ENCODE measurements at regions not wholly inside any gene's neighbourhood (a gene's known extent, or its start where the extent isn't known, plus 50 kb on each side); places are given as distances from the start of the nearest gene placed in this dataset.

DNA sequence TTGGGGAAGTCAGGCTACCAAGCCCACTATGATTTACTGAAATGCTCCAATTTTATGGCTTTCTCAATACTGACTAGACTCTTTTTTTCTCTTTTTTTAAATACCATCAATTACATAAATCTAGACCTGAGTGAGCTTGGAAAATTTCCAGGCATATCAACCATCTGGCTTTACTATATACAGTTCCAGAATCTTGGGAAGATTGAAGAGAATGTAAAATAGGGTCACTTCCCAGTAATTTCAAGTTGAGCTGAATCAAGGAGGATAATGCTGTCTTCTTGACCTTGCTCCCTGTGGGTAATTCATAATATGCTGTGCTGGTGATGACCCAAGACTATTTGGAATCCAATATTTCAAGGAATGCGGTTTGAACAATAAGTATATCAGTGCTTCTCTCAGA lies 108.1 kb downstream of the MAP3K21 start:
- no peak for DNase-seq (ENCODE audit: low read depth)
- in situ Hi-C loops (cut with HindIII; ENCODE audit: low pct_unique_long_range_greater_than_20kb, low sequenced_read_pairs), result no loop called here

DNA sequence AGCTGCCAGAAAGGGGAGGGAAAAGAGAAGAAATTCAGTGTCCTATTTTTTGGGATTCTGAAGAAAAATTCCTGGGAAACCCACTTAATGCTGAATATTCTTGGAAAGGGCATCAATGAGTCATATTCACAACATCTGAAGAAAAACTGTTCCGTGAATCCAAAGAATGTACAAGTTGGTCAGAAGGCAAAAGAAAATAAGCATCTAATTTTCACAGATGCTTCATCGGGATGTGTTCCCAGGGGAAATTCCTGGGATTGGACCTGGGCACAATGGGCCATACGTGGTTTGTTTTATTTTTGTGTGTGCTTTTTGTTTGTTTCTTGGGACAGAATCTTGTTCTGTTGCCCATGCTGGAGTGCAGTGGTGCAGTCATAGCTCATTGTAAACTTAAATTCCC lies 112.2 kb downstream of the MAP3K21 start:
- DNase-seq (ENCODE audit: low read depth), result peak; percentile 5
- in situ Hi-C loops (cut with HindIII; ENCODE audit: low pct_unique_long_range_greater_than_20kb, low sequenced_read_pairs), result no loop called here

DNA sequence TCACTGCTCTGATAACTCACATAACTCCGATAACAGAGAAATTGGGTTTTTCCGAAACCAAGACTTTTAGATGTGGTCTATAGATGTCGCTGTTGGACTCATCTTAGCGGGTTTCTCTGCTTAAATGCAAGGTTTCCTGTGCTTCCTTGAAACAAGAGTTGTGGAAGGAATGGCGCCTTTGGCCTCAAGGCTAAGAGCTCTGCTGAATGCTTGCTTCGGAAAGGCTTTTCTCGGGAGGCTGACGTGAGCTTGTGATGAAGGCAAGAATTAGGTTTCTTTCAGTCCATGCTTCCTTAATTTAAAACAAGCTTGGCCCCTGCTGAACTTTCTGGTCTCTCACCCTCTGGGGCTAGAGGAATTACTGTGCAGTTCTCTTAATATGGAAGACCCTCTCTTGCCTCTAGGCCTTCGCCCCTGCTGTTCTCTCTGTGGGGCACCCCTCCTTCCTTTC lies 113.5 kb downstream of the MAP3K21 start:
- peak; percentile 67 for DNase-seq (ENCODE audit: low read depth)
- in situ Hi-C loops (cut with HindIII; ENCODE audit: low pct_unique_long_range_greater_than_20kb, low sequenced_read_pairs), result no loop called here

DNA sequence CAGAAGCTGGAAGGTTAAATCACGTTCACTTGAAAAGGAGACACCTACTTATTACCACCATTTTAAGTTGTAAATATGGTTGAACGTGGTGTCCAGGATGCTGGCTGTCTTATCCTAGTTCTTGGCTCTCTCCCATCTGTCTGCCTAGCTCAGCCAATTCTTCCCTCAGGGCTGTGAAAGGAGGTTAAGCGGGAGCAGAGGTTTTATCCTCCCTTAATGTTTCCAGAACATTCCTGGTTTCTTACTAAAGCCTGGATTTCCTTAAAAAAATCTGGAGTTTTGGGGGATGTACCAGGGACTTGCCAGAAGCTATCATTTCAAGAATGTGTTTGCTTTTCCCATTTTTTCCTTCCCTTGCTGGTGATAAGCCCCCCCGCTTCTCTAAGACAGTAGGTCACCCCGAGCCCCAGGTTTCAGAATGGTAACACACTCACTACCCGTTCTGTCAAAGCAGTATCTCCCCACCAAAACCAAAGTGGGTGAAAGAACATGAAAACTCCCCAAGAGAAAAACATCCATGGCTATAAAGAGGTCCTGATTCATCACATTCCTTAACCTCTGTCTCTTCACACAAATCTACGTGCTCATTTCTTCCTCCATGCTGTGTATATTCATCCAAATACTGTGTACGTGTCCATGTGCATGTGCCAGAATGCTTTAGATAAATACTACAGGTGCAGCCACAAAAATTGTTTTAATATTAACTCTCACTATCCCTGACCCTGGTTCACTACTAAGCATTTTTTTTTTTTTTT lies 114.7 kb downstream of the MAP3K21 start:
- DNase-seq (ENCODE audit: low read depth), result no peak
- in situ Hi-C loops (cut with HindIII; ENCODE audit: low pct_unique_long_range_greater_than_20kb, low sequenced_read_pairs), result no loop called here

DNA sequence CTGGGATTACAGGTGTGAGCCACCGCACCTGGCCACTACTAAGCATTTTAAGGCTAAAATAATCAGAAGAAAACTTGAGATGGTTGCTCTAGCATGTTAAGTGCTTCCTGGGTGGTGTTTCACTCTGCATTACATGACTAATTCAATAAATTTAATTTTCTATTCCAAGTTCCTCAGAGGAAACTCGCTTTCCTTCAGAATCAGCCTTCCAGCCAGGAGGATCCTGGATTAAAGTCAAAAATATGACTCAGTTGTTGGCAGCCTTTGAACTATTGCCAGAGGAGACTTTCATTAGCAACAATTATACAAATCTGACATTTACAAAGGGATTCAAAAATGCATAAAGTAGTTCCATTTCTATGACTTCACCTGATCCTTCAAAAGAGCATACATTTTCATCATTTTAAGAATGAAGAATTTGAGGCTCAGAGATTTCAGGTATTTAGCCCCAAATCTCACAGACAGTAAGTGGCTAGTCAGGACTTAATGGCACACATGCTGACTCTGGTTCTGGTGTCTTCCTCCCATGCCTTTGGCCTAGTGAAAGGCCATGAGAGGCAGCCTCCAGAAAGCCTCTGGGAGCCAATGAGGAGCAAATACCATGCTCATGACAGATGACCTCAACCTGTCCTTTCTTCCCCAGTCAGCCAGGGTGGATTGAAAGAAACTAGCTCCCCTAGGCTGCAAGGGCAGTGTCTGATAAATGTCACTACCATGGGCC lies 115.7 kb downstream of the MAP3K21 start:
- no peak for DNase-seq (ENCODE audit: low read depth)
- in situ Hi-C loops (cut with HindIII; ENCODE audit: low pct_unique_long_range_greater_than_20kb, low sequenced_read_pairs), result no loop called here

DNA sequence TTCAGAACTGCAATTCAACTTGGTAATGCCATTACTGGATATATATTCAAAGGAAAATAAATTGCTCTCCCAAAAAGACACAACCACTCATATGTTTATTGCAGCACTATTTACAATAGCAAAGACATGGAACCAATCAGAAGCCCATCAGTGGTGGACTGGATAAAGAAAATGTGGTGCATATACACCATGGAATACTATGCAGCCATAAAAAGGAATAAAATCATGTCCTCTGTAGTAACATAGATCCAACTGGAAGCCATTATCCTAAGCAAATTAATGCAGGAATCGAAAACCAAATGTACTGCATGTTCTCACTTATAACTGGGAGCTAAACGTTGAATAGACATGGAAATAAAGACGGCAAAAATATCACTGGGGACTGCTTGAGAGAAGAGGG lies 117.0 kb downstream of the MAP3K21 start:
- in situ Hi-C loops (cut with HindIII; ENCODE audit: low pct_unique_long_range_greater_than_20kb, low sequenced_read_pairs), result no loop called here

DNA sequence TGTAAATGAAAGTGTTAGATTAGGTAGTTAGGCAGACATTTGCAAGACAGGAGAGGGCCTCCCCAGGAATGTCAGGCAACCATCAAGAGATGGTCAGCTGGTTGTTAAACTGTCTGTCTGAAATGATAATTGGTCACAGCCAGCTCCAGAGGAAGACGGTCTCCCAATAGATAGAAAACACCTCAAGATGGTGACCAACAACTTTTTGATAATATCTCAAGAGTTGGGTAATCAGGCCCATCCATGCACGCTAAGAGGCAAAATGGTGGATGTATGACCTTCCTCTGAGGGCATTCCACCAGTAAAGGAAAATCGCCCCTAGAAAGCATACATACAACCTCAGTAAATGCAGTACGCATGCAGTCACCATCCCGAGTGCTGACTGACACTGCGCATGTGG lies 118.2 kb downstream of the MAP3K21 start:
- DNase-seq (ENCODE audit: low read depth), result no peak
- in situ Hi-C loops (cut with HindIII; ENCODE audit: low pct_unique_long_range_greater_than_20kb, low sequenced_read_pairs), result no loop called here

More for the DNA sequence above, 117.0 kb downstream of the MAP3K21 start:
- no peak for DNase-seq (ENCODE audit: low read depth)

DNA sequence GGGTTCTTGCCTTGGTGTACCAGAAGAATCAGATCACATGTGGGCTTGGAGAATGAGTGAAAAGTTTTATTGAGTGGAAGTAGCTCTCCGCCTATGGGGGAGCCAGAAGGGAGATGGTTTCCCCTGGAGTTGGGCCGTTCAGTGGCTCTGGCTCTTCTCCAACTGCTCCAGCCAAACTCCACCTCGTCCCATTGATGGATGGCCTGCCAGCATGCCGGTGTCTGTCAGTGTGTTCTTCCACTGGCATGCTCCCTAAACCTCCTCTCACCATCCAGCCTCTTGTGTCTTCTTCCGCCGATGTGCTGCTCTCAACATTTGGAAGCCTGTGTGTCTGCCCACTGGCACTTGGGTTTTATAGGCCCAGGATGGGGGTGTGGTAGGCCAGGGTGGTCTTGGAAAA lies 119.4 kb downstream of the MAP3K21 start:
- in situ Hi-C loops (cut with HindIII; ENCODE audit: low pct_unique_long_range_greater_than_20kb, low sequenced_read_pairs), result no loop called here
- no peak for DNase-seq (ENCODE audit: low read depth)

DNA sequence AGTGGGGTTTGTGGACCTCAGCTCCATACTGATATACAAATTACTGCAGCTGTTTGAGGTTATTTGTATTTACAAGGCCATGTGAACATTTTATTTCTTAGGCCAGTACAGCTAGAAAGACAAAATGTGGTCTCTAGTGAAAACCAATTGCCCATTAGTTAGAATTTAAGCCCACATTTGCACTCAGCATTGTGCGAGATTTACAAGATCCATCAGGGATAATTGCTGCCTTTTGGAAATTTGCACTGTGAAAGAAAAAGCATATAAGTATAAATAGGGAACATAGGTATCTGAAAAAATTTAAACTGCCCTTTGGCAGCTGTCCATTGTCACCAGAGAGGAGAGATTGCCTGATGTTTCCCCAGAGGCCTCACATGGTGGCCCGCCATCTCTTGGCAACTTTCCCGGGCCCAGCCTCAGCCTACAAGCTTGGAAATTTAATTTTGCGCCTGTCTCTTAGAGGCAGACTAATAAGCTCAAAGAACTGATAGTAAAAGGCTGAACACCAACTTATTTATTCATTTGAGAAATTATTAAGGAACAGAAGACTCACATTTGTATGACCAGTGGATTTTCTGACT lies 120.7 kb downstream of the MAP3K21 start:
- in situ Hi-C loops (cut with HindIII; ENCODE audit: low pct_unique_long_range_greater_than_20kb, low sequenced_read_pairs), result no loop called here
- DNase-seq (ENCODE audit: low read depth), result no peak

DNA sequence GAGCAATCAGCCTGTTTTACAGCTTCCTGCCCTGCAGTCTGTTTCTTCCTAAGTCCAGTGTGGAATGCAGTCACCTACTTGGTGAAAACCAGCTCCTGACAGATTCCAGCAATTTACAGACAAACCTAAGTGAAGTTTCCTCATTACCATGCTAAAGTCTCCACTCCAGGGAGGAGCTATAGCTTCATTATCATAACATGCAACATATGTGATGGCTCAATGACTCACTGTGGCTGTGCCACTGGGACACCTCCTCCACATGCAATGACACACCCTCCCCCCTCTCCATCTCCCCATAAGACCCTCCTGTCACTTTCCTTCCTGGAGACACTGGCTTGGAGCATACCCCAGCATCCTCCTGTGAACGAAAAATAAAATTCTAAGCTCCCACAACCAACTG lies 125.2 kb downstream of the MAP3K21 start:
- in situ Hi-C loops (cut with HindIII; ENCODE audit: low pct_unique_long_range_greater_than_20kb, low sequenced_read_pairs), result no loop called here
- no peak for DNase-seq (ENCODE audit: low read depth)

DNA sequence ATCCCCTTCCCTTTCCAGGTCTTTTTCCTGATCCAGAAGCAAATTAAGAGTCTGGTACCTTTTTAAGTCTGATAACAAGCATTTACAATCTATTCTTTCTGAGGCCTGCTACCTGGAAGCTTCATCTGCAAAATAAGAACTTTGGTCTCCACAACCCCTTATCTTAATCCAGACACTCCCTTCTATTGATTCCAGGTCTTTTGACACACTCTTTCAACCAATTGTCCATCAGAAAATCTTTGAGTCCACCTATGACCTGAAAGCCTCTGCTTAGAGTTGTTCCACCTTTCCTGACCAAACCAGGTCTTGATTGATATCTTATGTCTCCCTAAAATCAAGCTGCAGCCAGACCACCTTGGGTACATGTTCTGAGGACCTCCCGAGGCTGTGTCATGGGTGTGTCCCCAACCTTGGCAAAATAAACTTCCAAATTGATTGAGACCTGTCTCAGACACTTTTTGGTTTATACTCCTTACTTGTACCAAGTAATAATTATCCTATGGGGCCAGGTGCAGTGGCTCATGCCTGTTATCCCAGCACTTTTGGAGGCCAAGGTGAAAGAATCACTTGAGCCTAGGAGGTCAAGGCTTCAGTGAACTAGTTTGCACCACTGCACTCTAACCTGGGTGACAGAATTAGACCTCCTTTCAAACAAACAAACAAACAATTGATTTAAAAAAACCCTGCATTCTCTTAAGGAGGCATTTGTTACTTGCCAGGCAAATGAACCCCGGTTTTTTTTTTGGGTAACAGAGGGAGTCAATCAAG lies 126.1 kb downstream of the MAP3K21 start:
- in situ Hi-C loops (cut with HindIII; ENCODE audit: low pct_unique_long_range_greater_than_20kb, low sequenced_read_pairs), result no loop called here
- DNase-seq (ENCODE audit: low read depth), result no peak

DNA sequence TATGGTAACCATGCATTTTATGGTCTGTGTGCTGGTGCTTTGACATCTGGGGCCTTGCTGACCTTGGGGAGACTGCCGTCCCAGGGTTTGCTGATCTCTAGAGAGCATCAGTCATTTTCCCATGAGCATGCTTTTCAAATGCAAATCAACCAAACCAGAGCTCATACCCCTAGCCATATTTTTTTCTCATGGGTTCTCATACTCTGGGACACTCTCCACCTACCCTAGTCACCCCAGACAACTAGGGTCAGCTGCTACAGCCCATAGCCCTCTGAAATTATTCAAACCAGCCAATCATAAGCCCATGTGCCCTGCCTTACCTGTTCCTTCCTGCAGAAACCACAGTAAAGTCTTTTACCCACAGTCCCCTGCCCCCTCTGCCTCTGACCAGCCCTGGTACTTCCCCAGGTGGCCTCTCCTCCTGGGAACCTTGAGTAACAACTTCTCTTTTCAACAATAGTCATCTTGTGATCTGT lies 132.0 kb downstream of the MAP3K21 start:
- in situ Hi-C loops (cut with HindIII; ENCODE audit: low pct_unique_long_range_greater_than_20kb, low sequenced_read_pairs), result no loop called here
- no peak for DNase-seq (ENCODE audit: low read depth)

DNA sequence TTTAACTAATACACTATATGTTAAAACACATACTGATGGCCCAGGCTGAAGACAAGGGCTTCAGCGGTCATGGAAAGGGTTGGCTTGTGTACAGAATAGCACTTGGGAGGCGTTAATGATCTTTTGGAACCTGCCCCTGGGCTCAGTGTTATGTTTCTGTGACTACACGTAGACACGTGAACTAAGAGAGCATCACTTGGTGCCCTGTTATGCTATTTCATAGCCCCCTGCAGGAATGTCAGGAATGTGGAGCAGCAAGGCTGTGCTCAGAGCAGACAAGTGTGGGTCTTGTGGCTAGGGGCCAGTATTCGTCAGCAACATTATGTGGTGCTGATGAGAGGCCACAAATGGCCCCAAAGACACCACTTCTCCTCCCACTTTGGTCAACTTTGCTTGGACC lies 132.4 kb downstream of the MAP3K21 start:
- in situ Hi-C loops (cut with HindIII; ENCODE audit: low pct_unique_long_range_greater_than_20kb, low sequenced_read_pairs), result no loop called here
- no peak for DNase-seq (ENCODE audit: low read depth)

DNA sequence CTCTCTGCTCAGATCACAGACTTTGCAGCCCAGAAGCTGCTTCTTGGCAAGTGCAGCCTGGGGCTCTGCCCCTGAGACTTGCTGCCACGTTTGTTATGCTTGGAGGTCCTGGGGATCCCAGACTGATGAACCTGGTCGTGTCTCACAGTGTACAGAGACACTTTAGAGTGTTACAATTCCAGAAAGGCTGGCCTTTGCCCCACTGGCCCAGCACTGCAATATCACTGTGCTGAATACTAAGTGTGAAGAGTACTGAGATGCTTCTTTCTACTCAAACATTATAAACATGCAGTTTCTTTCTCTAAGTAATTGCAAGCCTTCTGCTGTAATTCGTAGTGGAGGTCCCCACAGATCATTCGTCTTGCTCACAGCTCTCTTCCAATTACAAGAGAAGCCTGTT lies 133.2 kb downstream of the MAP3K21 start:
- in situ Hi-C loops (cut with HindIII; ENCODE audit: low pct_unique_long_range_greater_than_20kb, low sequenced_read_pairs), result no loop called here
- no peak for DNase-seq (ENCODE audit: low read depth)

DNA sequence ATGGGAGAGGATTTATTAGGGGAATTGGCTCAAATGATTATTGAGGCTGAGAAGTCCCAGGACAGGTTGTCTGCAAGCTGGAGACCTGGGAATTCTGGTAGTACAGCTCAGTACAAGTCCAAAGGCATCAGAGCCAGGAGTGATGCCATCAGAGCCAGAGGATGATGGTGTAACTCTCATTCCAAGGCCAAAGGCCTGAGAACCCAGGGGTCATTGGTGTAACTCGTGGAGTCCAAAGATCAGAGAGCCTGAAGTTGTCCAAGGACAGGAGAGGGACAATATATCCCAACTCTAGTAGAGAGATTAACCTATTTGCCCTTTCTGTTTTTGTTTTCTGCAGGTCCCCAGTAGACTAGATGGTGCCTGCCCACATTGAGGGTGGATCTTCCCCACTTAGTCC lies 134.3 kb downstream of the MAP3K21 start:
- no peak for DNase-seq (ENCODE audit: low read depth)
- in situ Hi-C loops (cut with HindIII; ENCODE audit: low pct_unique_long_range_greater_than_20kb, low sequenced_read_pairs), result no loop called here

DNA sequence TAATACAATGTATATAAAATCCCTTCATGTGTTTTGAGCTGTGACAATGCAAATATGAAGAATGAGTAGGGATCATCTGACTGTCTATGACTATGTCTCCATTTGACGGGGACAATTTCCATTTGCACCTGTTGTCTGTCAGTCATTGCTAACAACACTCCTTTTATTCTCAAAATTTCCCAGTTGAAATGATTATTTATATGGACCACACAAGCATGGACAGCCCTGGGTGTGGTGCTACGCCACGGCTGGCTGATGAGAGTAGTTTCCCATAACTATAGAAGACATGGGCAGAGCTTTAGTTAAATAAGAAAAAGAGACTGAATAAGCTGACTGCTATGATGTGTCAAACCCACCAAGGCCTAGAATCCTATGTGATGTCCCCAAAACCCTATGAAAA lies 135.8 kb downstream of the MAP3K21 start:
- no peak for DNase-seq (ENCODE audit: low read depth)
- in situ Hi-C loops (cut with HindIII; ENCODE audit: low pct_unique_long_range_greater_than_20kb, low sequenced_read_pairs), result no loop called here

DNA sequence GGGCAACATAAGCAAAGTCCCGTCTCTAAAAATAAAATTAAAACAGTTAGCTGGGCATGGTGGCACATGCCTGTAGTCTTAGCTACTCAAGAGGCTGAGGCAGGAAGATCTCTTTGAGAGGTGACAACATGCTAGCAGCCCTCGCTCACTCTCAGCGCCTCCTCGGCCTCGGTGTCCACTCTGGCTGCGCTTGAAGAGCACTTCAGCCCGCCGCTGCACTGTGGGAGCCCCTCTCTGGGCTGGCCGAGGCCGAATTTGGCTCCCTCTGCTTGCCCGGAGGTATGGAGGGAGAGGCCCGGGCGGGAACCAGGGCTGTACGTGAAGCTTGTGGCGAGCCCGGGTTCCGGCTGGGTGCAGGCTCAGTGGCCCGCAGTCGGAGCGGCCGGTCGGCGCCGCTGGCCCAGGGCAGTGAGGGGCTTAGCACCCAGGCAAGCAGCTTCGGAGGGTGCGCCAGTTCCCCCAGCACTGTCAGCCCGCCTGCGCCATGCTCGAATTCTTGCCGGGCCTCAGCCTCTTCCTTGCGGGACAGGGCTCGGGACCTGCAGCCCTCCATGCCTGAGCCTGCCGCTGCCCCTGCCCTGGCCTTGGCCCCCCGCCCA lies 138.3 kb downstream of the MAP3K21 start:
- no peak for DNase-seq (ENCODE audit: low read depth)
- in situ Hi-C loops (cut with HindIII; ENCODE audit: low pct_unique_long_range_greater_than_20kb, low sequenced_read_pairs), result no loop called here

DNA sequence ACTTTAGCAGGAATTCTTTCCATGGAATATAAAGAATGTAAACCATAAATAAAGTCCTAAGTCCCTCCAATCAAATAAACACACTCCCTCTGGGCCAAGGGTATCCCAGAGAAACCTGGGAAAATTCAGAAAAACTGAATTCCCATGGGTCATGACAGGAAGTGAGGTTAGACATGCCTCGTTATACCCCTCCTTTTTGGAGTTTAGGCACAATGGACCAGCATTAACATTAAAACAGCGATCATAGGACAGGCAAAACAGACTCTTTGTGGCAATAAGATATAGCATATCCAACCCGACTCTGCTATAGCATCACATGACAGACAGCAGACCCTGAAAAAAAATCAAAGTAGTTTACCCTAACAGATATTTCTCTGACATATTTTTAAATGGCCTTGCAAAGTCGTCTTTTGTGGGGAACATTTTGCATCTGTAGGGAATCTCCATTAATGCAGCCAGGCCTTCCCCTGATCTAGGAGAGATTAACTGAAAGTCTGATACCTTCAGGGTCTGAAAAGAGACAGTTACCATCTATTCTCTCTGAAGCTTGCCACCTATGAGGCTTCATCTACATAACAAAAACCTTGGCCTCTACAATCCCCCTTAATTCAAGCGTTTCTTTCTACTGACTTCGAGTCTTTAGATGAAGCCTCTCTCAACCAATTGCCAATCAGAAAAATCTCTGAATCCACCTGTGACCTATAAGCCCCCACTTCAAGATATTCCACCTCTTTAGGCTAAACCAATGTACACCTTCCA lies 143.0 kb upstream of the KCNK1 start:
- in situ Hi-C loops (cut with HindIII; ENCODE audit: low pct_unique_long_range_greater_than_20kb, low sequenced_read_pairs), result no loop called here
- DNase-seq (ENCODE audit: low read depth), result no peak

Measured in Caki2 (cell line).